ENCODE measurements at regions not wholly inside any gene's neighbourhood (a gene's known extent, or its start where the extent isn't known, plus 50 kb on each side); places are given as distances from the start of the nearest gene placed in this dataset.
"Not testable (repeated sequence)": the region's sequence is repeated elsewhere in the genome, so short reads cannot be mapped to it uniquely, and the experiment has no call there.

GRCh38 chr9:7467186-7467585 lies 332.4 kb downstream of the DMAC1 start:
- no peak for DNase-seq (ENCODE audit: low read depth)

DNA sequence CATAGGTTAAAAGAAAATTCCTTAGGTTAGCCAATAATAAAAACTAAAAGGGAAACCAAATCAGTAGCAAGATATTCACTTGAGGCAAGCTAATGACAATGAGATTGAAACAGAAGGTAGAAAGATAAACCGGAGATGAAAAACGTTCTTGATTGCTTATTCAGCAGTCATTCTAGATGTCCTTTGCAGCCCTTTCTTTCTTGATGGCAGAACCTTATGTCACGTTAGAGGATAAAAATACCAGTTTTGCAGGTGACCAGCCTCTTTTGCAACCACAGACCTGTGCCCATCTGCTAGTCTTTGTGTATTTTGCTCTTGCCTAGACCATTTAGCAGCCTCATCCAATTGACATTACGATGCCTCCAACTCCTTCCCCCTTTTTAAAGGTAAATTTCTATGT lies 337.8 kb downstream of the DMAC1 start:
- no peak for DNase-seq (ENCODE audit: low read depth)

- no peak for DNase-seq (ENCODE audit: low read depth)
These were observed 342.6 kb downstream of the DMAC1 start for GRCh38 chr9:7456793-7457530.

GRCh38 chr9:7456377-7456776 lies 343.2 kb downstream of the DMAC1 start:
- no peak for DNase-seq (ENCODE audit: low read depth)

- no peak for DNase-seq (ENCODE audit: low read depth)
These were observed 345.0 kb downstream of the DMAC1 start for GRCh38 chr9:7454624-7455023.

- DNase-seq (ENCODE audit: low read depth) = peak; percentile 16
These were observed 347.2 kb downstream of the DMAC1 start for GRCh38 chr9:7452378-7452777.

GRCh38 chr9:7451062-7451461 lies 348.5 kb downstream of the DMAC1 start:
- DNase-seq (ENCODE audit: low read depth) = no peak

DNA sequence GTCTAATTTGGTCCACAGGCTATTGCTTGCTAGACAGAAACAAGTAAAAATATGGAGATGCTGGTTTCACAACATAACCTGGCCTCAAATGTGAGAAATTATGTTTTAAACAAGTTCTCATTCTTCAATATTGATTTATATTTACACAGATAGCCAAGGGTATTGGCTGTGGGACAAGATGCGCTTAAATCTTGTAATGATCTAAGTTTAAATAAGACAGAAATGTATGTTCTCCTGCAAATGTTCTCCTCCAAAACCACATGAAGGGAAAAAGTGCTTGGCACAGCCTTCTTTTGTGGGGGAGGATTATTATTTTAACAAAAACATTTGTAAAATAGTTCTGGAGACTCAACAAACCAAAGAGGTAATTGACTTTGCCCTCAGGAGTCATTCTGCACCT lies 356.0 kb downstream of the DMAC1 start:
- DNase-seq (ENCODE audit: low read depth) = no peak

- DNase-seq (ENCODE audit: low read depth) = no peak
These were observed 360.1 kb downstream of the DMAC1 start for GRCh38 chr9:7439355-7439995.

GRCh38 chr9:7436754-7437153 lies 362.8 kb downstream of the DMAC1 start:
- DNase-seq (ENCODE audit: low read depth) = no peak

- no peak for DNase-seq (ENCODE audit: low read depth)
These were observed 365.9 kb downstream of the DMAC1 start for GRCh38 chr9:7433508-7434292.

GRCh38 chr9:7432989-7433388 lies 366.6 kb downstream of the DMAC1 start:
- no peak for DNase-seq (ENCODE audit: low read depth)

GRCh38 chr9:7417397-7417796 lies 382.2 kb downstream of the DMAC1 start:
- DNase-seq (ENCODE audit: low read depth) = not testable (repeated sequence)

DNA sequence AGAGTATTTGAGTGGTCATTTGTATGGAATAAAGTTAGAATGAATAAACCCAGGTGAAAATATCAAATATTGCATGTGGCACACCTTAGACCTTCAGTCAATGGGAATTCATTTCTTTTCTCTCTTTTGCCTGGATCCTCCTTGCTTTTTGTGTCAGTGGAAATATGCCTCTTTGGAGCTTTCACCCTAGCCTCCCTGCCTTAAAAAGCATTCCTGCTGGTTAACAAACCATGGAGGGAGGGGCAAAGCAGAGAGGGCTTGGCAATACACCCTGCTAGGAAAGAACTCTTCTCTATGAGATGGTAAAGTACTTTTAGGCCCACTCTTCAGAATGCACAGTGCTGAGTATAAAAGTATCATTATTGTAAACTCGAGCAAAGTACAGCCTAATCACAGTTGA lies 383.7 kb downstream of the DMAC1 start:
- no peak for DNase-seq (ENCODE audit: low read depth)

DNA sequence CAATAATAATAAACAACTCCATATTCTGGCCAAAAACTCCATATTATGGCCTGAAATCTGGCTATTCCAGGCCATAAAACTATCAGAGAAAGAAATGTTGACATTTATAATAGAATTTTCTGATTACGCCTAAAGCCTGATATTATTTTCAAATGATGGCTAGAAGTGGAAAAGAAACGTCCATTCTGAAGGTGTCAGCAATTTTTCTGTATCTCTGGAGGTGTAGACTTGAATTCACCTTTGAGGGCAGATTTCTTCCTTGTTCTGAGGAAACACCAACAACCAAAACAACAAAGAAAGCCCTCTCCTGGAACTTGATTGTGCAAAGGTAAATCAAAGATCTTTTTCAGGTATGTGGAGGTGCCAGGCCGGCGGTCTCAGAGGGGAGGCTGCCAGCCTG lies 390.7 kb downstream of the DMAC1 start:
- DNase-seq (ENCODE audit: low read depth) = no peak

DNA sequence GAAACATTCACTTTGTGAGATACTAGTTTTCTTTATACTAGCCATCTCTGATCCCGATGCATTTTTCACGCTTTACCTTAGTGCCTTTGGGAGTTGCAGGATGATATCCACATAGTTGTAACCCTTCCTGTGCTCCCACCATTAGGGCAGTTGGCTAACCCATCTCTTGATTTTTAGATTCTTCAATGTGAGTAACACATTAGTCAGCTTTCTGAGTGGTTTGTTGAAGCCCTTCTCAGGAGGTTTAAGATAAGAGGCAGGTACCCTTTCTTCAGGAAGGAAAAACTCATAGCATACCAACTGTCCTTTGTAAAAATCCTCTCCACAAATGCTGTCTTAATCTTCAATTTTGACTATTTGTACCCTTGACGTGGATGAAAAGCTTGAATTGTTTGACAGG lies 392.3 kb downstream of the DMAC1 start:
- no peak for DNase-seq (ENCODE audit: low read depth)

- DNase-seq (ENCODE audit: low read depth) = no peak
These were observed 393.5 kb downstream of the DMAC1 start for GRCh38 chr9:7405924-7406604.

- DNase-seq (ENCODE audit: low read depth) = no peak
These were observed 395.6 kb downstream of the DMAC1 start for GRCh38 chr9:7403839-7404487.

GRCh38 chr9:7403028-7403389 lies 396.6 kb downstream of the DMAC1 start:
- DNase-seq (ENCODE audit: low read depth) = no peak

- no peak for DNase-seq (ENCODE audit: low read depth)
These were observed 397.1 kb downstream of the DMAC1 start for GRCh38 chr9:7402334-7403027.

GRCh38 chr9:7401116-7401515 lies 398.5 kb downstream of the DMAC1 start:
- no peak for DNase-seq (ENCODE audit: low read depth)

All from GM04503 (cell line).